ENCODE measurements at regions not wholly inside any gene's neighbourhood (a gene's known extent, or its start where the extent isn't known, plus 50 kb on each side); places are given as distances from the start of the nearest gene placed in this dataset.

- H3K4me3 ChIP-seq (ENCODE audit: low read length), result no peak overlapping the region
- no peak for DNase-seq (ENCODE audit: low read depth)
- TF ChIP-seq, protein P1, sequence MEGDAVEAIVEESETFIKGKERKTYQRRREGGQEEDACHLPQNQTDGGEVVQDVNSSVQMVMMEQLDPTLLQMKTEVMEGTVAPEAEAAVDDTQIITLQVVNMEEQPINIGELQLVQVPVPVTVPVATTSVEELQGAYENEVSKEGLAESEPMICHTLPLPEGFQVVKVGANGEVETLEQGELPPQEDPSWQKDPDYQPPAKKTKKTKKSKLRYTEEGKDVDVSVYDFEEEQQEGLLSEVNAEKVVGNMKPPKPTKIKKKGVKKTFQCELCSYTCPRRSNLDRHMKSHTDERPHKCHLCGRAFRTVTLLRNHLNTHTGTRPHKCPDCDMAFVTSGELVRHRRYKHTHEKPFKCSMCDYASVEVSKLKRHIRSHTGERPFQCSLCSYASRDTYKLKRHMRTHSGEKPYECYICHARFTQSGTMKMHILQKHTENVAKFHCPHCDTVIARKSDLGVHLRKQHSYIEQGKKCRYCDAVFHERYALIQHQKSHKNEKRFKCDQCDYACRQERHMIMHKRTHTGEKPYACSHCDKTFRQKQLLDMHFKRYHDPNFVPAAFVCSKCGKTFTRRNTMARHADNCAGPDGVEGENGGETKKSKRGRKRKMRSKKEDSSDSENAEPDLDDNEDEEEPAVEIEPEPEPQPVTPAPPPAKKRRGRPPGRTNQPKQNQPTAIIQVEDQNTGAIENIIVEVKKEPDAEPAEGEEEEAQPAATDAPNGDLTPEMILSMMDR (conservative IDR thresholded peaks at IDR 0.05; ENCODE audit: low read depth, low read length), result no peak
Observed at GRCh38 chr7:47191876-47192291, 390.0 kb downstream of the TNS3 start.

GRCh38 chr7:47191316-47191715, 390.6 kb downstream of the TNS3 start:
- DNase-seq (ENCODE audit: low read depth), result no peak

GRCh38 chr7:47190462-47190861, 391.4 kb downstream of the TNS3 start:
- TF ChIP-seq, protein P1 (conservative IDR thresholded peaks at IDR 0.05; ENCODE audit: low read depth, low read length), result no peak
- no peak overlapping the region for H3K4me3 ChIP-seq (ENCODE audit: low read length)
- no peak for DNase-seq (ENCODE audit: low read depth)

More at GRCh38 chr7:47191316-47191715, 390.6 kb downstream of the TNS3 start:
- TF ChIP-seq, protein P1 (conservative IDR thresholded peaks at IDR 0.05; ENCODE audit: low read depth, low read length), result no peak
- H3K4me3 ChIP-seq (ENCODE audit: low read length), result no peak overlapping the region

DNA sequence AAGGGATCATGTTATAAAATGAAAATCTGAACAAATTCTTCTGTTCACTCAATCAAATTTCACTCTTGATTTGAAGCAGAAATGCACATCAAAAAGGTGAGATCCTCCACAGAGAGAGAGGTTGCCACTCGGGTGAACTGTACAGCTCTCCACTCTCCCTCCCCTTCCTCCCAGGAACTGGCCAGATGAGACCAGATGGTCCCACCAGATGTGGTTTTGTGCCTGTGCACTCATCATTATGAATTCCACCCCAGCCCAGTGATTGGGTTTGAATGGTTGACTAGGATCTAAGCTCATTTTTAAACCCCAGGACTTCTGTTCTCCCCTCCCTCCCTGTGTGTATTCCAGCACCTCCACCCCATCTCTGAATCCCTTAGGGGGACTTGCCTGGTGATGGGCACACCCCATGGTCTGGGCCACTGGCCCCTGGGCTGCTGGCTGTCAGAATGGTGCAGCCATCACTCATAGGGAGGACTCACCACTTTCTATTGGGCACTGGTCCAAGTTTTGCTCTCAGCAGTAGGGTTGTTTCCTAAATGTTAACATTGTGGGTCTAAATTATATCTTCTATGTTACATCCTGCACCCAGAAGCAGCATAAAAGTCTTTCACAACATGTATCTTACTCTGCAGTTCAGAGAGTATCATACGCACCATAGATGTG, 393.1 kb downstream of the TNS3 start:
- TF ChIP-seq, protein P1 (conservative IDR thresholded peaks at IDR 0.05; ENCODE audit: low read depth, low read length), result no peak
- no peak for DNase-seq (ENCODE audit: low read depth)
- no peak overlapping the region for H3K4me3 ChIP-seq (ENCODE audit: low read length)

GRCh38 chr7:47188136-47188535, 393.8 kb downstream of the TNS3 start:
- DNase-seq (ENCODE audit: low read depth), result no peak
- TF ChIP-seq, protein P1 (conservative IDR thresholded peaks at IDR 0.05; ENCODE audit: low read depth, low read length), result no peak
- H3K4me3 ChIP-seq (ENCODE audit: low read length), result no peak overlapping the region

DNA sequence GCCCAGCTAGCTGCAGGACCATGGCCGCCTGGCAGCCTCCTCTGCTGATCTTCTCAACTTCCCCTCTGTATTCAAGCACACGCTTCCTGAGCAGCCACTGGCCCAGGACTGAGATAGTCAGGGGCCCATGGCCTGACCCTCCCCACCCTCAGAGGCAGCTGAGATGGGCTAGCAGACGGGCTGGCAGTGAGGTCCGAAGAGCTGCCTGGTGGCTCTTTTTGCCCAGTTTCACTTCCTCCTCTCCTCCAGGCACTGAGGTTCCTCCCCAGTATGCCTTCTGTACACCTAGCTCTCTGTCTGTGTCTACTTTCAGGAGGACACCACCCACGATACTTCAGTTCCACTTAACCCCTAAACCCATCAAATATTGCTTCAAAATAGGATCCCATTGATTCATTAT, 395.6 kb downstream of the TNS3 start:
- no peak for DNase-seq (ENCODE audit: low read depth)
- TF ChIP-seq, protein P1 (conservative IDR thresholded peaks at IDR 0.05; ENCODE audit: low read depth, low read length), result no peak
- H3K4me3 ChIP-seq (ENCODE audit: low read length), result no peak overlapping the region

DNA sequence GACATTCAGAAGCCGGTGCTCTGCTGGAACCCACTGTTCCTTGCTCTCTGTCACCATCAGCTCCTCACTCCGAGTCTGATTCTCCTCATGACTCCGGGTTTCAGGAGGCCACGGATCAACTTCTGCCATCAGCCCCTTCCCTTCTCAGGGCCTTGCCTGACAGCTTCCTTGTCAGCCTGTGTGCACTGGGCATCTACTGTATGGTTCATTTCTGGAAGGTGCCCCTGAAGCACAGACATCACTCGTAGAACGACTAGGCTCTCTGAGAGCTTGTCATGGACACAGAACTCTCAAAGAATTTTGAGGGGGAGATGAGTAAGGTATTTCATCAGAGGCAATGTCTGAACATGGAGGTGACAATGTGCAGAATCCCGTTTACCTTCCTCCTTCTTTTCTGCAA, 396.1 kb downstream of the TNS3 start:
- DNase-seq (ENCODE audit: low read depth), result no peak
- H3K4me3 ChIP-seq (ENCODE audit: low read length), result no peak overlapping the region
- TF ChIP-seq, protein P1 (conservative IDR thresholded peaks at IDR 0.05; ENCODE audit: low read depth, low read length), result no peak

Measured in retinal pigment epithelial cell (primary cell).